GM10248 (cell line): ENCODE measurements at regions not wholly inside any gene's neighbourhood (a gene's known extent, or its start where the extent isn't known, plus 50 kb on each side); places are given as distances from the start of the nearest gene placed in this dataset.

Experiments used
- CTCF ChIA-PET: fragments of 300-600 bp; sonication (Branson Sonifier 250); formaldehyde crosslinking; extraction: SDS; loops from one replicate; lab custom pipeline; 2021; ENCODE audit warnings: antibody characterized with exemption; lab: Yijun Ruan, JAX
- POLR2A ChIA-PET: fragments of 350-650 bp; sonication (Branson Sonifier 250); formaldehyde crosslinking; extraction: SDS; loops from one replicate; lab custom pipeline; 2020; ENCODE audit warnings: antibody characterized with exemption; lab: Yijun Ruan, JAX
- DNase-seq: peaks from one replicate; pipeline ENCODE4 v3.0.0; 2012; ENCODE audit errors: extremely low spot score
- CTCF ChIP-seq: IDR thresholded peaks from 2 replicates; pipeline ENCODE4 v1.5.1; 2012; ENCODE audit warnings: mild to moderate bottlenecking, low read depth; ENCODE audit errors: extremely low read depth, missing control alignments, control extremely low read depth

- no peak for TF ChIP-seq CTCF
- DNase-seq = no peak
- POLR2A ChIA-PET = no interaction called here
- CTCF ChIA-PET = no interaction called here
These were observed 292.5 kb downstream of the SPATA18 start for GRCh38 chr4:52343595-52343994.

DNA sequence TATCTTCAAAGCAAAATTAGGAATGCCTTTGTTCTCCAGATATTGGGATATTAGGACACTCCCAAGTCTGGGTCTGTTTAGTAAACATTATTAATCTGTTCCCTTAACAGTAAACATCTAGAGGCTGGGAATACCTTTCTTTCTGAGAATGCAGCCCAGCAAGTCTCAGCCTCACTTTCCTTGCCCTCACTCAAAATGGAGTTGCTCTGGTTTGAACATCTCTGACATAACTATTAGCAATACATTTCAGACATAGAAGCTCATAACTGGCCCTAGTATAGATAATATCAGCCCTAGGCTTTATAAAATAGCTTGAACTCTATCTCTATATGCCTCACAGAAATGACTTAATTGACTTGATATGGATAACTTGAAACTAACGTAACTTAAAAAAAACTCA, 299.8 kb downstream of the SPATA18 start:
- ChIA-PET POLR2A (no interaction called here), CTCF (no interaction called here)
- no peak for DNase-seq
- TF ChIP-seq CTCF = no peak

- ChIA-PET POLR2A (no interaction called here), CTCF (interaction anchor here (1.0 to 1.8 kb wide), 2 partner anchors 12 to 17 kb away, joined by 4 to 8 read pairs; no protein-coding TSS in a partner anchor)
- no peak for DNase-seq
- TF ChIP-seq CTCF = no peak
These were observed 300.7 kb downstream of the USP46 start for GRCh38 chr4:52358366-52358765.

DNA sequence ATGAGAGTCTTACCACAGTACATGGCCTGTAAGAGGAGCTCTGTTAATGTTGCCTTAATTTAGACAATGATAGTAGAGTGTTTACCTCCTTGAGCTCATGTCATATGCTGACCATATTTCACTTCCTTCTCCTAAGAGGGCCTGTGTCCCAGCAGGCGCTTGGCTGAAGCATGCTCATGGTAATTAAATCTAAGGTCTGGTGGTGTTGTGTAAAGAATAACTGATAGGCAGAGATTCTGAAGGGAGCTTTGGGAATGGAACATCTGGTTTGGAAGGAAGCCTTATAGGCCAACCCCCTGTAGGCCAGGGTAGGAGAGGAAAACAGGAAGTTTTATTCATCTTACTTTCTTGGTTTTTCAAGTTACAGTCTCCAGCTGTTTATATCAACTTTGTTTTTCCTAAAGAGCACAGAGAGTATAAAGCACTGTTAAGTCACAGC, 300.2 kb downstream of the USP46 start:
- ChIA-PET POLR2A (no interaction called here), CTCF (interaction anchor here (1.0 to 1.8 kb wide), 2 partner anchors 12 to 17 kb away, joined by 4 to 8 read pairs; no protein-coding TSS in a partner anchor)
- no peak for DNase-seq
- no peak for TF ChIP-seq CTCF

DNA sequence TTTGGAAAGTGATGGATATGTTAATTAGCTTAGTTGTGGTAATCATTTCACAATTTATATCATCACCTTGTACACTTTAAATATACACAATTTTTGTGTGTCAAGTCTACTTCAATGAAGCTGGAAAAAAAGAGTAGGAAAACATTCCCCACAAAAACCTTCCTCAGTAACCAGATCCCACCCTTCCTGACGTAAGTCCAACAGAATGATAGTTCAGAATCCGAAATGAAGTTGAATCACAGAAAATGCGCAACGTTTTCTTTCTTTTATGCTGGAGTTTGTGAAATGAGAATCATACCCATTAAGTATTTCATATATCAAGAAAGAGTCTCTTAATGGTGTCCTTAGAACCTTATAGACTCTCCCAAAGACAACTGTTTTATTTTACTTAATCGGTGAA, 292.9 kb downstream of the USP46 start:
- CTCF ChIA-PET = interaction anchor here (1.1 kb wide), 1 partner anchor 1868 kb away, joined by 3 read pairs; no protein-coding TSS in a partner anchor
- no peak for TF ChIP-seq CTCF
- POLR2A ChIA-PET = no interaction called here
- DNase-seq = no peak

DNA sequence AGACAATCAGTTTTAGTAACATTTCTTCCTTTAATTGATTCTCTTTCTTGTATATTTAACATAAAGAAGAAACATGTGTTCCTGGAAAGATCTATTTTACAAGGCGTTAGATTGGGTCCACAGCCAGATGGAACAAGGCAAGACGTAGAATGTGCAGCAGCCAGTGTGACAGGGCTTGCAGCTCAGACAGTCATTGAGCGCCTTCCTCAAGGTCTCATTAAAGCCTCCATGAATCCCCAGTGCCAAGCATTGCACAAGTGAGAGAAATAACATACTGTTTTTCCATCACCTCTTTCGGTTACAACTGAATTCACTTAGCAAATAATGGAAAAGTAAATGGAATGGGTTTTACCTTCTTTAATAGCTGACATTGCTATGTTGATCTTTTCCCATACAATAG, 292.5 kb downstream of the USP46 start:
- DNase-seq = no peak
- no peak for TF ChIP-seq CTCF
- ChIA-PET POLR2A (no interaction called here), CTCF (interaction anchor here (1.1 kb wide), 1 partner anchor 1867 kb away, joined by 3 read pairs; no protein-coding TSS in a partner anchor)

GRCh38 chr4:52367282-52367830, 291.7 kb downstream of the USP46 start:
- no peak for DNase-seq
- POLR2A ChIA-PET = no interaction called here
- TF ChIP-seq CTCF = no peak
- CTCF ChIA-PET = no interaction called here
